Muscle of arm (tissue), 1 donor: ENCODE measurements at regions not wholly inside any gene's neighbourhood (a gene's known extent, or its start where the extent isn't known, plus 50 kb on each side); places are given as distances from the start of the nearest gene placed in this dataset.

Experiments used
- DNase-seq: peaks from one replicate; pipeline ENCODE4 v3.0.0-alpha.2; 2013

DNA sequence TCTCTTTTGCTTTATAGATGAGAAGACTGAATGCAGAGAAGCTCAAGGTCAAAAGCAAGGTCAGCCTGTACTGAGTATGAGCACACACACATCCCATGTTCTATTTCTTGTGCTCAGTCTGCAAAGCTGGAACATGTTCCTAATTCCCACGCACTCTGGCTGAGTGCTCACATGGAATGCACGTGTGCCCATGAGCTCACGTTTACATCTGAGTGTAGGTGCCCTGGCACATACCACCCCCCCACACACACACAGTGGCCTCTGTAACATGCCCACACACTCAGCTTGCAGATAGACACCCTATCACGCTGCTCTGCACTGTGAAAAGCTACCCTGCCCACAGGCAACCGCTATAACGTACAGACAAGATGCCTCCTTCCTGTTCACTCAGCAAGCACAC lies 700.1 kb downstream of the MED13L start:
- no peak for DNase-seq

GRCh38 chr12:115574826-115575225 lies 702.7 kb downstream of the MED13L start:
- no peak for DNase-seq

DNA sequence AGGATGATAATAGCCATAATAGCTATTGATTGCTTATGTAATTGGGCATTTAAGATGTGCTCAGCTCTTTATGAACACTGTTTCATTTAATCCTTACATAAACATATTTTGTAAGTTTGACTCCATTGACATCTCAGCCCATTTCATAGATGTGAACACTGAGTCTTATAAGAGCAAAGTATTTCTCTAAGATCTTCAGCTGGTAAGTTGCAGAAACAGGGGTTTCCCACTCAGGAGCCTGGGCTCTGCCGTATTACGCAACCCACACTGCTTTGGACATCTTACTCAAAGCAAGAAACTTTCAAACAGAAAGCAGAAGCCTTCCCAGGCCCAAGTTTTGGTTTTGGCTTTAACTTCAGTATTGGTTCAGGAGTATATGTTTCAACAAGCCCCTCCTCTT lies 705.1 kb downstream of the MED13L start:
- no peak for DNase-seq

- DNase-seq: no peak
Observed at GRCh38 chr12:115571446-115571845, 706.0 kb downstream of the MED13L start.

- DNase-seq: no peak
Observed at GRCh38 chr12:115571027-115571426, 706.5 kb downstream of the MED13L start.

- DNase-seq: no peak
Observed at GRCh38 chr12:115570069-115570777, 707.3 kb downstream of the MED13L start.

DNA sequence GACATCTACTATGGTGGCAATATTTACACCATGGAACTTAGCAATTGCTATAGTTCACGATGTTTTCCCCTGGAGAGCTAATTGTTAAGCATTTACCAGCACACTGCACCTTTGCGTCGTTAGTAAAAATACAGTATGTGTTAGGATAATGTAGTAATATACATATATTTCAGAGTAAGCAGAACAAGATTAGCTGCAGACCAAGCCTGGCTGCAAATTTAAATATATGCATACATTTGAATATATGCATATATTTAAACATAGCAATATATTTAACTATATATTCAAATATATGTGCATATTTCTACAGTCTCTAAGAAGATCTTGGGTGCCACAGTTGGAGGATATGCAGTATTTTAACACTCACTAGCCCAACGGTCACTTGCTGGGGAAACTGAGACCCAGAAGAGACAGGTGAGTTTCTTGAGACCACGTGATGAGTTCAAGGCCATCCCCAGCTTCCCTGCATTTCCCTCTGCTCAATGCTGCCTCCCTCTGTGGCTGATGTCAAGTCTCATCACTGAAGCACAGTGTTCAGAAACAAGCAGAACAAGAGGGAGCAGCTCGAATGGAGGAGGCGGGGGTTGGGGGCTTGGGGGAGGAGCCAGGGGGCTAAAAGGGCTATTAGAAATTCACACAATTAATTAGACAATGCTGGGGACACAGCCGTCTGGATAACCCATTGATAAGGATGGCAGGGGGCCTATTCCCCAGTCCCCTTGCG lies 708.0 kb downstream of the MED13L start:
- DNase-seq: no peak

- DNase-seq: no peak
Observed at GRCh38 chr12:115558281-115558680, 719.2 kb downstream of the MED13L start.

GRCh38 chr12:115553622-115554021 lies 723.9 kb downstream of the MED13L start:
- no peak for DNase-seq

DNA sequence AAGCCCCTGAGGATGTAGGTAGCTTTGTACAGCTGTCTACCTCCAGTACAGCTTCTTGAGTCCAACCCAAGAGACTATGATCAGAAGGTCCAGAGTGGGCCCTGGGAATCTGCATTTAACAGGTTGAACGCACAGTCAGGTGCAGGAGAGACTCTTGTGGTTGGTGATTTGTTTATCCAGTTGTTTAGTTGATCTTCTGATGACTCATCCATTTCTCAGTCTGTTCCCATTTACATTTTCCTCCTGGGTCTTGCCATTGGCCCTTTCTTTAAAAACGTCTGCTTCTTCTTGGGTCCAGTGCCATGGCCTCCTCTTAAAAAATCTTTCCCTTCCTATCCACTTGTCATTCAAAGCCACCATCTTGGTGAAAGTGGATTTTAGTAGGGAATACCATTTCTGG lies 734.2 kb downstream of the MED13L start:
- no peak for DNase-seq

DNA sequence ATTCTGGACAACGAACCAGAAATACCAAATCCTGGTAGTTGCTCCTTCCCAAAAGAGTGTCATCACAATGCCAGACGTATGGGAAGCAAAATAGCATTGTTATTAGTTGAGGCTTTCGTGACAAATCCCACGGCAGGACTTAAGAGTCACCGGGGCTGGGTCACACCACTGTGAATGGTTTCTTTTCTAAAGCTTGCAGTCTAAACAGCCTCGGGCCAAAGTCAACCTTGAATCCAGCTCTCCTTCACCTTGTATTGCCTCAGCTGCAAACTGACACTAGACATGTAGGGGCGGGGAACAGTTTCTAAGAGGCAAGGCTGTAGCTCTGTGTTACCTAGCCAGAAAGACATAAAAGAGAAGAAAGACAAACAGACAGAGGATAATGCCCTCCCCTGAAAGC lies 734.8 kb downstream of the MED13L start:
- DNase-seq: no peak

GRCh38 chr12:115541891-115542421 lies 735.5 kb downstream of the MED13L start:
- no peak for DNase-seq

DNA sequence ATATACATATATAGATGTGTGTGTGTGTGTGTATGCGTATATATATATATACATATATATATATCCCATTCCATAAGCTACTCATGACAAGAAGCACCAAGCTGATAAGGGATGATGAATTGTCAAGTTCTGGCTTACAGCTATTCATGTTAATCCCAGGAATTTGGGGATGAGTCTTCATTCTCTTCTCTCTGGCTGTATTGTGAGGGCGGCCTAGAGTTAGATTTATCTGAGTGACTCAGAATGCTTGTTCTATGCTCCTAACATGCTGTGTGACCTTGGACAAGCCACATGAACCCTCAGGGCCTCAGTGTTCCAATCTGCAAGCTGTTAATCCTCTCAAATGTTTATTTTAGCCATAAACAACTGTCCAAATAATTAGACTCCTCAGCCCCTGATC lies 749.0 kb downstream of the MED13L start:
- DNase-seq: no peak

GRCh38 chr12:115521771-115522409 lies 755.6 kb downstream of the MED13L start:
- DNase-seq: no peak

DNA sequence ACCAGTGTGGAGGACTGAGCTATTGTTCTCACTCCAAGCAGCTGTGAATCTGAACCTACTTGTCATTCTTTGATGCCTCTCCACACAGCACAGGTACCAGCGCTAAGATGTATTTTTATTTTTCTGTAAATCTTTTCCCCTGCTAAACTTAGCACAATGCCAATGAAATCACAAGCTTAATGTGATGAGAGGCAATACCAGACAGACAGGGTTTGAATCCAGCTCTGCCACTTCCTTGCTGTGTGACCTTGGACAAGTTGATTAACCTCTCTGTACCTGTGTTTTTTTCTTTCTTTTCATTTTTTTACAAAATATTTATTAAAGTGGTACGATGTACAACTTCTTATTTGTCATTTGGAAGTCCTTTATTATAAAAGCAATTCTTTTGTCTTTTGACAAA lies 757.6 kb downstream of the MED13L start:
- no peak for DNase-seq

GRCh38 chr12:115519359-115519758 lies 758.1 kb downstream of the MED13L start:
- no peak for DNase-seq

DNA sequence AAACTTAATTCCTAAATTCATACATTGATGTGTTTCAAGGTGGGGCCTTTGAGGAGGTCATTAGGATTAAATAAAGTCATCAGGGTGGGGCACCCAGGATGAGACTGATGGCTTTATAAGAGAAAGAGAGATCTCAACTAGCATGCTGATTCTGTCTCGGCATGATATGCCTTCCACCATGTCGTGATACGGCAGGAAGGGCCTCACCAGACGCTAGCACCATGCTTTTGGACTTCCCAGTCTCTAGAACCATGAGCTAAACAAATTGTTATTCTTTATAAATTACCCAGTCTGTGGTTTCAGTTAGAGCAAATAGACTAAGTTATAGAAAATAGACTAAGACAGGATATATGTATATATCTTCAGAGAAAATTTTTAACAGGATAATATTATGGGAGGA lies 759.6 kb downstream of the MED13L start:
- no peak for DNase-seq

- no peak for DNase-seq
Observed at GRCh38 chr12:115511986-115512711, 765.3 kb downstream of the MED13L start.

- DNase-seq: no peak
Observed at GRCh38 chr12:115511305-115511704, 766.2 kb downstream of the MED13L start.

DNA sequence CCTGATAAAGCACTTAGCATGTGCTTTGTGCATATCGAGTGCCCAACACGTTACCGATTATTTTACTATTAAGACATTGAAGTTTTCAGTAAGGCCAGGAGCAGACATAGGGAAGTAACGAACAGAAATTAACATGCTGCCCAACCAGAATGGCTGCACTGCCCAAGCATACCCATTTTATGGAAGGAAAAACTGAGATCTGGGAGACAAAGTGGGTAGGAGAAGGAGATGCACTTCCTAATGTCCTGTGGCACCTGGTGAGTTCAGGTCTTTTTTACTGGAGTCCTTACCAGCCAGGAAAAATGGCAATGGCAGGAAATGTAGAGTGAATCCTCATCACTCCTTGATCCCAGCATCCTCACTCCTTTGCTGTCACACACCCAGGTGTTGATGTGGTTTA lies 768.5 kb downstream of the MED13L start:
- no peak for DNase-seq

DNA sequence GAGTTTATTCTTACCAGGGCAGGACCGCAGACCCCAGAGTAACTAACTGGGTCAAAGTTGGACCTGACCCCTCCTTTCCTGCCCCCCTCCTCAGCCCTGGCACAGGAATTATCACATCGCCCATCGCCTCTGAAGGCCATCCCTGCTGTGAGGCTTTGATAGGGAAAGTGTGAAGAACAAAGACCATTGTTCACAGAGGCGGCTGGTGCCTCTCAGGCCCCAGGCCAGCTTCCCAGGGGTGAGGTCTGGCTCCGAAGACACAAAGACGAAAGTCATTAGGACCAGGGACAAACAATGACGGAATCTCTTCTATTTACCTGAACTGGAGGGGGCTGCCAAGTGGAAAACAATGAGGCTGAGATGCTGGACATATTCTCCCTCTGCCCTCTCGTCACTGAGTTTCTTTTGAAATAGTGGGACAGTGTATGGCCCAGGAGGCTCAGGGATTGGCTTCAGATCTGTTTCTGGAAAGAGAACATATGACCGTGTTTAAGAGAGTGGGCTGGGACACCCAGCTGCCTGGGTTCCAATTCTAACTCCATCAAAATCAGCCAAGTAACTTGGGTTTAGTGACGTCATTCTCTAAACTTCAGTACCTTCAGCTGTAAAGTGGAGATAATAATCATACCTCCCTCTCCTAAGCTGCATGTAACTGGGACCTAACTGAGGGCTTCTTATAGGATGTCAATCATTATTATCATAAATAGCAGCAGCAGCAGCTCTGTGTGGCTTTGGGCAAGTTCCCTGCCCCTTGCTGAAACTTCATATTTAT lies 769.4 kb downstream of the MED13L start:
- DNase-seq: no peak

GRCh38 chr12:115507560-115507889 lies 770.0 kb downstream of the MED13L start:
- no peak for DNase-seq
